AG09309 (cell line): ENCODE measurements at regions not wholly inside any gene's neighbourhood (a gene's known extent, or its start where the extent isn't known, plus 50 kb on each side); places are given as distances from the start of the nearest gene placed in this dataset.

Source experiments
- DNase-seq: peaks from one replicate; pipeline ENCODE4 v3.0.0-alpha.2; 2010; ENCODE audit warnings: low read depth
- H3K4me3 ChIP-seq: 2 replicates; pipeline ENCODE4 v1.5.1; 2011; ENCODE audit warnings: mild to moderate bottlenecking, low read depth, low read length, moderate library complexity; ENCODE audit not compliant: control insufficient read depth
- TF ChIP-seq, protein P1 (sequence below): IDR thresholded peaks from 2 replicates; pipeline ENCODE4 v1.5.1; 2011; ENCODE audit warnings: mild to moderate bottlenecking, low read depth, low read length, inconsistent platforms; ENCODE audit not compliant: insufficient read depth, control insufficient read depth; ENCODE audit errors: missing control alignments

- no peak overlapping the region for H3K4me3 ChIP-seq
- TF ChIP-seq, protein P1, sequence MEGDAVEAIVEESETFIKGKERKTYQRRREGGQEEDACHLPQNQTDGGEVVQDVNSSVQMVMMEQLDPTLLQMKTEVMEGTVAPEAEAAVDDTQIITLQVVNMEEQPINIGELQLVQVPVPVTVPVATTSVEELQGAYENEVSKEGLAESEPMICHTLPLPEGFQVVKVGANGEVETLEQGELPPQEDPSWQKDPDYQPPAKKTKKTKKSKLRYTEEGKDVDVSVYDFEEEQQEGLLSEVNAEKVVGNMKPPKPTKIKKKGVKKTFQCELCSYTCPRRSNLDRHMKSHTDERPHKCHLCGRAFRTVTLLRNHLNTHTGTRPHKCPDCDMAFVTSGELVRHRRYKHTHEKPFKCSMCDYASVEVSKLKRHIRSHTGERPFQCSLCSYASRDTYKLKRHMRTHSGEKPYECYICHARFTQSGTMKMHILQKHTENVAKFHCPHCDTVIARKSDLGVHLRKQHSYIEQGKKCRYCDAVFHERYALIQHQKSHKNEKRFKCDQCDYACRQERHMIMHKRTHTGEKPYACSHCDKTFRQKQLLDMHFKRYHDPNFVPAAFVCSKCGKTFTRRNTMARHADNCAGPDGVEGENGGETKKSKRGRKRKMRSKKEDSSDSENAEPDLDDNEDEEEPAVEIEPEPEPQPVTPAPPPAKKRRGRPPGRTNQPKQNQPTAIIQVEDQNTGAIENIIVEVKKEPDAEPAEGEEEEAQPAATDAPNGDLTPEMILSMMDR, result peak; percentile 68
- DNase-seq, result peak; percentile 8
These were observed 800.1 kb downstream of the SATB2 start for GRCh38 chr2:198657512-198658121.

GRCh38 chr2:198656869-198657268 is 800.9 kb downstream of the SATB2 start:
- no peak for DNase-seq
- no peak overlapping the region for H3K4me3 ChIP-seq
- TF ChIP-seq, protein P1, result no peak

DNA sequence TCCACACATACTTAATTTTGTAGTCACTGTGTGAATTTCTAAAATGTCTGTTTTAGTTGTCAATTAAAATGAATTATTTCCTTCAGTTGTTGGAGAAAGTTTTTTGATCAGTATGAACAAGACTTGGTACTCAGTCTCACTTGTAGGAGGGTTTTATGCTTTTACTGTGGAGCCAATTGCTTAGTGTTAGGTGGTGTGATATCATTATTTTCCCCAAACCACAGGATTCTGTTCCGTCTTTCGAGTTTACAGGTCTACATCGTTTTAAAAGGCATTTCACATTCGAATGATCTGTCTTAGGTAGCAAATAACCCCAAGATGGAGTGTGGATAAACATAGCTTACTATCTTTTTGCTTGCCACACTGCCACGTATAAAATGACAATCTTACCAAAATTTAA is 803.1 kb downstream of the SATB2 start:
- no peak for DNase-seq
- no peak overlapping the region for H3K4me3 ChIP-seq
- TF ChIP-seq, protein P1, result no peak

DNA sequence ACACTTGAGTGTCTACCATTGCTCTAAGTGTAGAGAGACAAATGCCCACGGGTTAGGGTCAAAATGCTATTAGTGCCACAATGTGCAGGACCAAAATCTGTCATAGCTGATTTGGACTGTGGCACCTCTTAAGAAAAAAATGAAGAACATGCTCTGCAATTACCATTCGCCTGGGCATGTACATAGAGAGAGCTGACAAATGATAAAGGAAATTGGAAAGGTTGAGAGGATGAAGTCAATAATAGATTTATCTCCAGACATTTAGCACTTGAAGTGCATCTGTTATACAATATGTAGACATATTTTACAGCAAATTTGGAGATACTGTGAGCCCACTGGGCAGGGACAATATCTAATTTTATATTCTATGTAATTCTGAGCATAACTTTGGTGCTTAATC is 804.4 kb downstream of the SATB2 start:
- TF ChIP-seq, protein P1, result no peak
- no peak overlapping the region for H3K4me3 ChIP-seq
- no peak for DNase-seq

- no peak for DNase-seq
- TF ChIP-seq, protein P1, result no peak
- no peak overlapping the region for H3K4me3 ChIP-seq
These were observed 805.3 kb downstream of the SATB2 start for GRCh38 chr2:198652461-198652860.

- TF ChIP-seq, protein P1, result no peak
- no peak for DNase-seq
- H3K4me3 ChIP-seq, result no peak overlapping the region
These were observed 811.9 kb downstream of the SATB2 start for GRCh38 chr2:198645816-198646215.
